H1 (cell line): ENCODE measurements at regions not wholly inside any gene's neighbourhood (a gene's known extent, or its start where the extent isn't known, plus 50 kb on each side); places are given as distances from the start of the nearest gene placed in this dataset.

Experiments used
- CTCF ChIA-PET: fragments of 300-600 bp; sonication (Branson Sonifier 250); formaldehyde crosslinking; loops from one replicate; lab custom pipeline; 2021; ENCODE audit not compliant: partially characterized antibody; lab: Charles Lee
- POLR2A ChIA-PET: fragments of 300-600 bp; sonication (Branson Sonifier 250); formaldehyde crosslinking; loops from one replicate; lab custom pipeline; 2021; ENCODE audit warnings: inconsistent platforms; ENCODE audit not compliant: partially characterized antibody; lab: Charles Lee
- DNase-seq, 2 experiments: peaks; one replicate each; pipeline versions ENCODE4 v3.0.0 to v3.0.0-alpha.2; 2010 to 2022; ENCODE audit warnings: low spot score in 2 of 2, low read depth in 1 of 2, mixed read lengths in 1 of 2
- FAIRE-seq: peaks from 2 replicates; lab custom pipeline; 2011; peaks lifted over from hg19 to GRCh38; lab: Jason Lieb, UNC
- H2AFZ ChIP-seq: 2 replicates; pipeline ENCODE4 v1.8.1; 2012; ENCODE audit warnings: low read length, inconsistent platforms
- H2AK5ac ChIP-seq: 2 replicates; pipeline ENCODE4 v1.6.1; 2013; ENCODE audit warnings: low read depth, low read length
- H2BK120ac ChIP-seq: replicated peaks from 2 replicates; pipeline ENCODE3; 2013; ENCODE audit warnings: low read depth, low read length, inconsistent platforms
- H2BK12ac ChIP-seq: 2 replicates; pipeline ENCODE4 v1.6.1; 2013; ENCODE audit warnings: low read depth, low read length
- H2BK15ac ChIP-seq: 2 replicates; pipeline ENCODE4 v1.6.1; 2013; ENCODE audit warnings: low read length
- H2BK20ac ChIP-seq: 2 replicates; pipeline ENCODE4 v1.6.1; 2013; ENCODE audit warnings: low read length
- H2BK5ac ChIP-seq: 2 replicates; pipeline ENCODE4 v1.6.1; 2013; ENCODE audit warnings: low read depth, low read length
- H3K14ac ChIP-seq: 2 replicates; pipeline ENCODE4 v1.6.1; 2013; ENCODE audit warnings: inconsistent platforms; ENCODE audit not compliant: insufficient read length
- H3K18ac ChIP-seq: 2 replicates; pipeline ENCODE4 v1.6.1; 2013; ENCODE audit warnings: low read length; ENCODE audit errors: extremely low read depth
- H3K23ac ChIP-seq: 2 replicates; pipeline ENCODE4 v1.6.1; 2013; ENCODE audit warnings: inconsistent platforms; ENCODE audit not compliant: insufficient read length
- H3K23me2 ChIP-seq: 2 replicates; pipeline ENCODE4 v1.6.1; 2013; ENCODE audit warnings: low read depth, low read length
- H3K27ac ChIP-seq: 2 replicates; pipeline ENCODE4 v1.6.1; 2011; ENCODE audit warnings: low read depth, low read length, inconsistent platforms
- H3K27me3 ChIP-seq, 4 experiments: replicated peaks in 1 of 4; 1 replicate in 1 of 4; 2 replicates in 3 of 4; pipeline versions ENCODE4 v1.6.1 to v1.8.1; 2011 to 2013; ENCODE audit warnings: low read length in 3 of 4, mild to moderate bottlenecking in 3 of 4, inconsistent platforms in 2 of 4, mixed read lengths in 2 of 4, moderate library complexity in 1 of 4; ENCODE audit not compliant: control insufficient read depth in 3 of 4, insufficient read depth in 3 of 4; ENCODE audit errors: extremely low read depth in 1 of 4
- H3K36me3 ChIP-seq, 4 experiments: 2 replicates each; pipeline versions ENCODE4 v1.6.1 to v1.8.1; 2011 to 2013; ENCODE audit warnings: mild to moderate bottlenecking in 4 of 4, low read length in 3 of 4, moderate library complexity in 2 of 4, control low read depth in 1 of 4, inconsistent platforms in 1 of 4; ENCODE audit not compliant: insufficient read depth in 4 of 4, control insufficient read depth in 2 of 4
- H3K4ac ChIP-seq: replicated peaks from 2 replicates; pipeline ENCODE3; 2013; ENCODE audit warnings: low read length, low read depth, mixed read lengths, inconsistent platforms; ENCODE audit not compliant: insufficient read length
- H3K4me1 ChIP-seq, 4 experiments: replicated peaks in 1 of 4; 1 replicate in 1 of 4; 2 replicates in 3 of 4; pipeline versions ENCODE4 v1.6.1 to v1.8.1; 2011 to 2013; ENCODE audit warnings: low read length in 3 of 4, inconsistent platforms in 2 of 4, mixed read lengths in 1 of 4; ENCODE audit not compliant: insufficient read depth in 4 of 4, control insufficient read depth in 3 of 4
- H3K4me2 ChIP-seq, 2 experiments: 2 replicates each; pipeline versions ENCODE4 v1.6.1 to v1.8.1; 2011 to 2013; ENCODE audit warnings: low read depth in 2 of 2, low read length in 2 of 2, control low read depth in 1 of 2, inconsistent platforms in 1 of 2, mild to moderate bottlenecking in 1 of 2; ENCODE audit not compliant: insufficient read depth in 1 of 2
- H3K4me3 ChIP-seq, 4 experiments: fragments of 200-600, 300-600 bp in 1 of 4; sonication (generic), shearing (Covaris generic), sonication (Bioruptor Twin) in 1 of 4; 2 replicates each; pipeline versions ENCODE4 v1.5.1 to v1.8.1; 2011 to 2016; ENCODE audit warnings: low read length in 4 of 4, low read depth in 3 of 4, control low read depth in 2 of 4, inconsistent platforms in 2 of 4, mild to moderate bottlenecking in 2 of 4, mixed read lengths in 1 of 4, moderate library complexity in 1 of 4; ENCODE audit not compliant: insufficient read depth in 2 of 4; ENCODE audit errors: extremely low read depth in 1 of 4
- H3K56ac ChIP-seq: replicated peaks from 2 replicates; pipeline ENCODE3; 2013; ENCODE audit warnings: low read depth, mild to moderate bottlenecking, mixed read lengths, low read length, inconsistent platforms; ENCODE audit not compliant: insufficient read length
- H3K79me1 ChIP-seq: 2 replicates; pipeline ENCODE4 v1.6.1; 2013; ENCODE audit warnings: low read depth, low read length, control low read depth
- H3K79me2 ChIP-seq, 2 experiments: 2 replicates each; pipeline versions ENCODE4 v1.6.1 to v1.8.1; 2012 to 2013; ENCODE audit warnings: low read length in 2 of 2, mild to moderate bottlenecking in 2 of 2, inconsistent platforms in 1 of 2; ENCODE audit not compliant: insufficient read depth in 2 of 2, control insufficient read depth in 1 of 2
- H3K9ac ChIP-seq, 4 experiments: replicated peaks in 1 of 4; 1 replicate in 1 of 4; 2 replicates in 3 of 4; pipeline versions ENCODE4 v1.6.1 to v1.8.1; 2011 to 2013; ENCODE audit warnings: low read depth in 3 of 4, low read length in 3 of 4, control low read depth in 2 of 4, mild to moderate bottlenecking in 2 of 4, moderate library complexity in 2 of 4, inconsistent platforms in 1 of 4; ENCODE audit errors: extremely low read depth in 1 of 4
- H3K9me3 ChIP-seq, 2 experiments: 2 replicates each; pipeline versions ENCODE4 v1.6.1 to v1.8.1; 2012 to 2013; ENCODE audit warnings: mild to moderate bottlenecking in 2 of 2, moderate library complexity in 2 of 2, control low read depth in 1 of 2, inconsistent platforms in 1 of 2, low read depth in 1 of 2, low read length in 1 of 2, mixed read lengths in 1 of 2; ENCODE audit not compliant: insufficient read depth in 2 of 2
- H4K20me1 ChIP-seq, 2 experiments: replicated peaks in 1 of 2; 2 replicates each; pipeline versions ENCODE3 to v1.8.1; 2011 to 2013; ENCODE audit warnings: inconsistent platforms in 2 of 2, low read length in 2 of 2, mild to moderate bottlenecking in 1 of 2; ENCODE audit not compliant: insufficient read depth in 2 of 2, control insufficient read depth in 1 of 2
- H4K5ac ChIP-seq: 2 replicates; pipeline ENCODE4 v1.6.1; 2013; ENCODE audit warnings: low read length, low read depth, mixed read lengths, inconsistent platforms; ENCODE audit not compliant: insufficient read length
- H4K8ac ChIP-seq: 2 replicates; pipeline ENCODE4 v1.8.0; 2013; ENCODE audit warnings: mild to moderate bottlenecking, moderate library complexity, low read length, inconsistent platforms; ENCODE audit not compliant: insufficient read depth; ENCODE audit errors: extremely low read depth
- H4K91ac ChIP-seq: replicated peaks from 2 replicates; pipeline ENCODE3; 2013; ENCODE audit warnings: low read length, mixed read lengths, inconsistent platforms; ENCODE audit not compliant: insufficient read length
- EGR1 ChIP-seq: IDR thresholded peaks from 2 replicates; pipeline ENCODE4 v1.6.1; 2011; ENCODE audit warnings: low read depth, low read length, borderline replicate concordance
- EZH2 ChIP-seq: fragments of 200-600 bp; sonication (generic); IDR thresholded peaks from 2 replicates; pipeline ENCODE4 v1.7.1; 2012; ENCODE audit warnings: low read depth, mild to moderate bottlenecking, moderate library complexity, low read length, inconsistent platforms; ENCODE audit not compliant: severe bottlenecking
- FOSL1 ChIP-seq: IDR thresholded peaks from 2 replicates; pipeline ENCODE4 v1.6.1; 2011; ENCODE audit warnings: mild to moderate bottlenecking, low read depth, low read length, moderate library complexity; ENCODE audit not compliant: insufficient read depth
- GTF2F1 ChIP-seq: IDR thresholded peaks from 2 replicates; pipeline ENCODE4 v1.6.1; 2012; ENCODE audit warnings: low read depth, low read length, improper control_type of control experiment, borderline replicate concordance
- JUN ChIP-seq: IDR thresholded peaks from 2 replicates; pipeline ENCODE4 v1.6.1; 2011; ENCODE audit warnings: low read depth, mild to moderate bottlenecking, improper control_type of control experiment, low read length
- POU5F1 ChIP-seq: IDR thresholded peaks from 2 replicates; pipeline ENCODE4 v1.6.1; 2011; ENCODE audit warnings: low read depth, mild to moderate bottlenecking, low read length, moderate library complexity
- RFX5 ChIP-seq: IDR thresholded peaks from 2 replicates; pipeline ENCODE4 v1.6.1; 2011; ENCODE audit warnings: low read depth, low read length, improper control_type of control experiment, borderline replicate concordance
- SIX5 ChIP-seq: IDR thresholded peaks from 2 replicates; pipeline ENCODE4 v1.6.1; 2011; ENCODE audit warnings: mild to moderate bottlenecking, low read depth, low read length
- SP1 ChIP-seq: IDR thresholded peaks from 2 replicates; pipeline ENCODE4 v1.6.1; 2011; ENCODE audit warnings: low read depth, low read length
- SP4 ChIP-seq: IDR thresholded peaks from 2 replicates; pipeline ENCODE4 v1.6.1; 2012; ENCODE audit warnings: low read length, inconsistent platforms
- SUZ12 ChIP-seq: fragments of 200-600 bp; sonication (generic); IDR thresholded peaks from 2 replicates; pipeline ENCODE4 v1.6.1; 2012; ENCODE audit warnings: mild to moderate bottlenecking, inconsistent platforms, low read length, moderate library complexity, mixed read lengths
- TAF1 ChIP-seq: IDR thresholded peaks from 2 replicates; pipeline ENCODE4 v1.6.1; 2011; ENCODE audit warnings: mild to moderate bottlenecking, low read depth, low read length
- TCF12 ChIP-seq: IDR thresholded peaks from 2 replicates; pipeline ENCODE4 v1.6.1; 2011; ENCODE audit warnings: low read depth, mild to moderate bottlenecking, low read length
- WGBS, 2 experiments: shearing (Covaris generic) in 1 of 2; methylation state at CpG; one replicate each; pipeline versions ENCODE4 v1.1.6 to v1.1.7; 2013 to 2015; ENCODE audit warnings: low lambda C conversion rate in 2 of 2, mixed read lengths in 2 of 2, inconsistent platforms in 1 of 2, low coverage in 1 of 2, missing lambda C conversion rate in 1 of 2; ENCODE audit not compliant: insufficient replicate concordance in 2 of 2, insufficient coverage in 1 of 2, insufficient read length in 1 of 2; ENCODE audit errors: extremely low coverage in 1 of 2, missing lambda C conversion rate in 1 of 2; 5-methylcytosine and 5-hydroxymethylcytosine counted together
- TF ChIP-seq, protein P1 (sequence below), 3 experiments: IDR thresholded peaks; 1 replicate in 2 of 3; 2 replicates in 1 of 3; pipeline versions ENCODE4 v1.5.1 to v1.6.1; 2011; ENCODE audit warnings: low read length in 3 of 3, mild to moderate bottlenecking in 3 of 3, inconsistent platforms in 2 of 3, low read depth in 1 of 3, moderate library complexity in 1 of 3; ENCODE audit not compliant: insufficient read depth in 1 of 3; ENCODE audit errors: control extremely low read depth in 1 of 3

DNA sequence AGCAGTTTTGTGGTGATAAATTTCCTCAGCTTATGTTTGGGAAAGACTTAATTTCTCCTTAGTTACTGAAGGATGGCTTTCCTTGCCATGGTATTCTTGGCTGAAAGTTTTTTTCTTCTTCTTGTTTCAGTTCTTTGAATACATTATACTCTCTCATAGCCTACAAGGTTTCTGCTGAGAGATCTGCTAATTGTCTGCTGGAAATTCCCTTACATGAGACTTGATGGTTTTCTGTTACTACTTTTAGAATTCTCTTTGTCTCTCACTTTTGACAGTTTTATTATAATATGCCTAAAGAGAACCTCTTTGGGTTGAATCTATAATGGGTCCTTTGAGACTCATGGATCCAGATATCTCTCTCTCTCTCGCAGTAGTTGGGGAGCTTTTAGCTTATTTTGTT, 693.6 kb downstream of the PRELID2 start:
- H3K9me3 ChIP-seq, result no peaks in the 10 kb centered on the region
- no peak overlapping the region for H3K27ac ChIP-seq
- H4K20me1 ChIP-seq, result no peaks in the 10 kb centered on the region
- H2BK12ac ChIP-seq, result no peak overlapping the region
- no peaks in the 10 kb centered on the region for H3K23me2 ChIP-seq
- no peak overlapping the region for H3K23ac ChIP-seq
- H3K4me1 ChIP-seq, result peaks cover 0 to 3% (median 1%) of the 10 kb centered on the region in 4 experiments; a peak in 1 of 7 replicates
- no peak overlapping the region for H2AFZ ChIP-seq
- H4K5ac ChIP-seq, result no peak overlapping the region
- ChIA-PET POLR2A (no interaction called here), CTCF (interaction anchor here (0.6 kb wide), 1 partner anchor 54 kb away, joined by 3 read pairs; no protein-coding TSS in a partner anchor)
- no peaks in the 10 kb centered on the region for H3K79me2 ChIP-seq
- no peak overlapping the region for H3K18ac ChIP-seq
- H3K4me3 ChIP-seq, result no peak overlapping the region
- no peak overlapping the region for H3K14ac ChIP-seq
- no peaks in the 10 kb centered on the region for H3K36me3 ChIP-seq
- H3K56ac ChIP-seq, result no peak overlapping the region
- no peak overlapping the region for H4K91ac ChIP-seq
- H2BK15ac ChIP-seq, result no peak overlapping the region
- no peak overlapping the region for H4K8ac ChIP-seq
- no peak overlapping the region for H2BK120ac ChIP-seq
- H2BK20ac ChIP-seq, result no peak overlapping the region
- H3K9ac ChIP-seq, result no peak overlapping the region
- H3K4me2 ChIP-seq, result no peak overlapping the region
- WGBS, 2 experiments, result 94% methylated on average over 1 of the region's 1 CpG; no CpG with 5 or more reads in 1 of the 2 experiments
- no peak for FAIRE-seq
- no peak for DNase-seq
- no peak overlapping the region for H3K4ac ChIP-seq
- no peak overlapping the region for H2AK5ac ChIP-seq
- H2BK5ac ChIP-seq, result no peak overlapping the region
- H3K79me1 ChIP-seq, result no peaks in the 10 kb centered on the region
- no peaks in the 10 kb centered on the region for H3K27me3 ChIP-seq
- TF ChIP-seq EZH2 (no peak), POU5F1 (no peak), FOSL1 (no peak), SP1 (no peak), RFX5 (no peak), JUN (no peak), SUZ12 (no peak), GTF2F1 (no peak), TAF1 (no peak), TCF12 (no peak), SP4 (no peak), EGR1 (no peak), SIX5 (no peak)
- TF ChIP-seq, protein P1, sequence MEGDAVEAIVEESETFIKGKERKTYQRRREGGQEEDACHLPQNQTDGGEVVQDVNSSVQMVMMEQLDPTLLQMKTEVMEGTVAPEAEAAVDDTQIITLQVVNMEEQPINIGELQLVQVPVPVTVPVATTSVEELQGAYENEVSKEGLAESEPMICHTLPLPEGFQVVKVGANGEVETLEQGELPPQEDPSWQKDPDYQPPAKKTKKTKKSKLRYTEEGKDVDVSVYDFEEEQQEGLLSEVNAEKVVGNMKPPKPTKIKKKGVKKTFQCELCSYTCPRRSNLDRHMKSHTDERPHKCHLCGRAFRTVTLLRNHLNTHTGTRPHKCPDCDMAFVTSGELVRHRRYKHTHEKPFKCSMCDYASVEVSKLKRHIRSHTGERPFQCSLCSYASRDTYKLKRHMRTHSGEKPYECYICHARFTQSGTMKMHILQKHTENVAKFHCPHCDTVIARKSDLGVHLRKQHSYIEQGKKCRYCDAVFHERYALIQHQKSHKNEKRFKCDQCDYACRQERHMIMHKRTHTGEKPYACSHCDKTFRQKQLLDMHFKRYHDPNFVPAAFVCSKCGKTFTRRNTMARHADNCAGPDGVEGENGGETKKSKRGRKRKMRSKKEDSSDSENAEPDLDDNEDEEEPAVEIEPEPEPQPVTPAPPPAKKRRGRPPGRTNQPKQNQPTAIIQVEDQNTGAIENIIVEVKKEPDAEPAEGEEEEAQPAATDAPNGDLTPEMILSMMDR (IDR thresholded peaks at IDR 0.05; ENCODE audit: control extremely low read depth in 1 of 3, insufficient read depth in 1 of 3, low read depth in 1 of 3, low read length in 3 of 3), result no peak
